Adrenal gland (tissue), 9 donors: ENCODE measurements at regions not wholly inside any gene's neighbourhood (a gene's known extent, or its start where the extent isn't known, plus 50 kb on each side); places are given as distances from the start of the nearest gene placed in this dataset.

Experiments used
- DNase-seq, 7 donors: peaks; one replicate each; pipeline ENCODE4 v3.0.0-alpha.2; 2019 to 2020
- H3K27ac ChIP-seq, 5 donors: fragments of 200-600 bp; sonication (generic) in 4 of 5; 1 replicate in 3 of 5; 2 replicates in 2 of 5; pipeline versions ENCODE4 v1.5.1 to v1.8.0; 2016 to 2020; ENCODE audit warnings: mild to moderate bottlenecking in 1 of 5
- H3K27me3 ChIP-seq: fragments of 200-600 bp; 2 replicates; pipeline ENCODE4 v1.8.0; 2021
- H3K36me3 ChIP-seq, 2 donors: fragments of 200-600 bp; replicated peaks in 1 of 2; 1 replicate in 1 of 2; 2 replicates in 1 of 2; pipeline versions ENCODE4 v1.5.1 to v1.8.0; 2018 to 2022
- H3K4me1 ChIP-seq, 2 donors: fragments of 200-600 bp; replicated peaks in 1 of 2; 1 replicate in 1 of 2; 2 replicates in 1 of 2; pipeline versions ENCODE4 v1.5.1 to v1.8.0; 2018 to 2021
- H3K4me3 ChIP-seq, 4 donors: fragments of 200-600 bp; sonication (generic) in 3 of 4; one replicate each; pipeline ENCODE4 v1.5.1; 2016 to 2018
- H3K9me3 ChIP-seq, 3 donors: fragments of 200-600 bp; sonication (generic) in 1 of 3; replicated peaks in 1 of 3; 1 replicate in 2 of 3; 2 replicates in 1 of 3; pipeline versions ENCODE4 v1.5.1 to v1.8.0; 2016 to 2021
- CTCF ChIP-seq, 6 experiments: fragments of 450-650 bp in 4 of 6; fragments of 200-600 bp in 2 of 6; sonication (generic) in 1 of 6; IDR thresholded peaks; 1 replicate in 5 of 6; 2 replicates in 1 of 6; pipeline versions ENCODE4 v1.5.1 to v1.8.0; 2016 to 2021; ENCODE audit warnings: antibody characterized with exemption in 6 of 6, mild to moderate bottlenecking in 2 of 6, moderate library complexity in 1 of 6
- POLR2A ChIP-seq, 2 donors: fragments of 450-650 bp; IDR thresholded peaks; one replicate each; pipeline ENCODE4 v1.6.1; 2017; ENCODE audit warnings: antibody characterized with exemption in 2 of 2, mild to moderate bottlenecking in 2 of 2, moderate library complexity in 1 of 2
- WGBS, 4 donors: extraction: QIAGEN DNeasy Blood & Tissue Kit in 2 of 4; methylation state at CpG; one replicate each; pipeline versions ENCODE4 v1.1.5 to v1.1.7; 2013 to 2017; 5-methylcytosine and 5-hydroxymethylcytosine counted together
- intact Hi-C, 2 donors: fragments of 100-400 bp; cut with DNase I; formaldehyde crosslinking; loops; one replicate each; pipeline versions ENCODE4 v1.14.1 to v1.15.0; 2022 to 2023
- donor health status: healthy with polysubstance abuse.
- donor health status: Bipolar disorder and iron deficiency.
- donor health status: DM: yes; HTN: yes; CAD: no.
- donor health status: DM: no; HTN: no; CAD: no.
- donor health status: DM: no; HTN: no; CAD: no.

- DNase-seq = no peak
- no peak overlapping the region for H3K27ac ChIP-seq
- no peaks in the 10 kb centered on the region for H3K36me3 ChIP-seq
- intact Hi-C loops = no loop called here
- H3K4me1 ChIP-seq = no peaks in the 10 kb centered on the region
- H3K27me3 ChIP-seq = no peaks in the 10 kb centered on the region
- no peaks in the 10 kb centered on the region for H3K9me3 ChIP-seq
- H3K4me3 ChIP-seq = no peak overlapping the region
- TF ChIP-seq CTCF (IDR thresholded peaks at IDR 0.05) (no peak), POLR2A (IDR thresholded peaks at IDR 0.05) (no peak)
- WGBS, 4 donors = 71 to 82% (median 76%) methylated on average over 4 of the region's 4 CpGs
Measured at GRCh38 chr6:19551611-19552010, 285.6 kb upstream of the ID4 start.

GRCh38 chr6:19552076-19552475, 285.1 kb upstream of the ID4 start:
- Histone ChIP-seq H3K9me3 (no peaks in the 10 kb centered on the region), H3K27ac (no peak overlapping the region), H3K4me1 (no peaks in the 10 kb centered on the region), H3K4me3 (no peak overlapping the region), H3K36me3 (no peaks in the 10 kb centered on the region), H3K27me3 (no peaks in the 10 kb centered on the region)
- intact Hi-C loops = no loop called here
- DNase-seq = no peak
- 61 to 72% (median 68%) methylated on average over 3 of the region's 3 CpGs for WGBS, 4 donors
- TF ChIP-seq CTCF (IDR thresholded peaks at IDR 0.05) (no peak), POLR2A (IDR thresholded peaks at IDR 0.05) (no peak)

- TF ChIP-seq CTCF (IDR thresholded peaks at IDR 0.05) = no peak
- TF ChIP-seq POLR2A (IDR thresholded peaks at IDR 0.05) = no peak
- H3K27me3 ChIP-seq = no peaks in the 10 kb centered on the region
- 54 to 60% (median 57%) methylated on average over 2 of the region's 2 CpGs for WGBS, 4 donors
- H3K36me3 ChIP-seq = no peaks in the 10 kb centered on the region
- no peaks in the 10 kb centered on the region for H3K4me1 ChIP-seq
- H3K9me3 ChIP-seq = no peaks in the 10 kb centered on the region
- no peak overlapping the region for H3K4me3 ChIP-seq
- DNase-seq = no peak
- no peak overlapping the region for H3K27ac ChIP-seq
- intact Hi-C loops = no loop called here
Measured at GRCh38 chr6:19552588-19552987, 284.6 kb upstream of the ID4 start.

- Histone ChIP-seq H3K36me3 (no peaks in the 10 kb centered on the region), H3K27ac (no peak overlapping the region), H3K4me3 (no peak overlapping the region), H3K9me3 (no peaks in the 10 kb centered on the region), H3K4me1 (no peaks in the 10 kb centered on the region), H3K27me3 (no peaks in the 10 kb centered on the region)
- TF ChIP-seq CTCF (IDR thresholded peaks at IDR 0.05) = no peak
- no peak for TF ChIP-seq POLR2A (IDR thresholded peaks at IDR 0.05)
- 66 to 79% (median 74%) methylated on average over 9 of the region's 9 CpGs for WGBS, 4 donors
- peak in 2 of 7 donors; percentile 6 to 64 for DNase-seq
- intact Hi-C loops = no loop called here
Measured at GRCh38 chr6:19554356-19555225, 282.6 kb upstream of the ID4 start.
